AG04450 (cell line): ENCODE measurements at regions not wholly inside any gene's neighbourhood (a gene's known extent, or its start where the extent isn't known, plus 50 kb on each side); places are given as distances from the start of the nearest gene placed in this dataset.
"Not testable (repeated sequence)": the region's sequence is repeated elsewhere in the genome, so short reads cannot be mapped to it uniquely, and the experiment has no call there.

Source experiments
- CTCF ChIA-PET: fragments of 300-600, 350-600 bp; formaldehyde crosslinking; extraction: SDS; loops from one replicate; lab custom pipeline; 2022; ENCODE audit warnings: antibody characterized with exemption, inconsistent platforms; lab: Charles Lee
- POLR2A ChIA-PET: fragments of 350-600 bp; formaldehyde crosslinking; extraction: SDS; loops from one replicate; lab custom pipeline; 2021; ENCODE audit warnings: antibody characterized with exemption, inconsistent platforms; lab: Yijun Ruan, JAX
- DNase-seq: peaks from one replicate; pipeline ENCODE4 v3.0.0-alpha.2; 2011; ENCODE audit warnings: low read depth, low spot score
- H3K27ac ChIP-seq: one replicate; pipeline ENCODE4 v1.5.1; 2012; ENCODE audit warnings: low read depth, low read length, control low read depth
- H3K27me3 ChIP-seq: one replicate; pipeline ENCODE4 v1.6.0; 2012; ENCODE audit warnings: low read length; ENCODE audit not compliant: control insufficient read depth, insufficient read depth
- H3K4me3 ChIP-seq: 2 replicates; pipeline ENCODE4 v1.5.1; 2011; ENCODE audit warnings: mild to moderate bottlenecking, low read depth, low read length, control low read depth
- H3K9me3 ChIP-seq: 2 replicates; pipeline ENCODE4 v1.5.1; 2012; ENCODE audit warnings: low read length; ENCODE audit not compliant: control insufficient read depth, insufficient read depth
- CTCF ChIP-seq: IDR thresholded peaks from 2 replicates; pipeline ENCODE4 v1.5.1; 2011; ENCODE audit warnings: low read depth, low read length, control low read depth, inconsistent platforms

GRCh38 chr6:103313432-103313831 lies 1546.3 kb downstream of the HACE1 start:
- ChIA-PET POLR2A (no interaction called here), CTCF (no interaction called here)
- DNase-seq, result no peak
- H3K4me3 ChIP-seq, result no peak overlapping the region
- H3K27me3 ChIP-seq, result no peaks in the 10 kb centered on the region
- TF ChIP-seq CTCF, result no peak
- H3K27ac ChIP-seq, result no peak overlapping the region
- H3K9me3 ChIP-seq, result peaks cover 19% of the 10 kb centered on the region; the same call in 1 of the 2 replicates

- H3K27me3 ChIP-seq, H3K4me3 ChIP-seq, H3K9me3 ChIP-seq, DNase-seq, CTCF ChIA-PET, POLR2A ChIA-PET, H3K27ac ChIP-seq: not testable (repeated sequence)
These were observed 1565.3 kb downstream of the HACE1 start for GRCh38 chr6:103294376-103294775.

GRCh38 chr6:103284835-103285234 lies 1574.9 kb downstream of the HACE1 start:
- DNase-seq, result no peak
- no peak for TF ChIP-seq CTCF
- H3K27ac ChIP-seq, result no peak overlapping the region
- H3K9me3 ChIP-seq, result peaks cover 2% of the 10 kb centered on the region; the same call in 1 of the 2 replicates
- ChIA-PET POLR2A (no interaction called here), CTCF (no interaction called here)
- H3K27me3 ChIP-seq, result no peaks in the 10 kb centered on the region
- no peak overlapping the region for H3K4me3 ChIP-seq

GRCh38 chr6:103280417-103280816 lies 1579.3 kb downstream of the HACE1 start:
- no peak for DNase-seq
- TF ChIP-seq CTCF, result no peak
- no peak overlapping the region for H3K27ac ChIP-seq
- H3K9me3 ChIP-seq, result peaks cover 5% of the 10 kb centered on the region; the same call in 1 of the 2 replicates
- ChIA-PET CTCF (no interaction called here), POLR2A (no interaction called here)
- H3K27me3 ChIP-seq, result no peaks in the 10 kb centered on the region
- H3K4me3 ChIP-seq, result no peak overlapping the region

- Histone ChIP-seq H3K27ac (no peak overlapping the region), H3K4me3 (no peak overlapping the region), H3K27me3 (no peaks in the 10 kb centered on the region), H3K9me3 (peaks cover 5% of the 10 kb centered on the region; the same call in 1 of the 2 replicates)
- ChIA-PET CTCF (no interaction called here), POLR2A (no interaction called here)
- TF ChIP-seq CTCF, result no peak
- no peak for DNase-seq
These were observed 1581.8 kb downstream of the HACE1 start for GRCh38 chr6:103277936-103278335.

GRCh38 chr6:103273048-103273447 lies 1586.7 kb downstream of the HACE1 start:
- POLR2A ChIA-PET, result no interaction called here
- CTCF ChIA-PET, result no interaction called here
- Histone ChIP-seq H3K4me3 (no peak overlapping the region), H3K9me3 (no peaks in the 10 kb centered on the region), H3K27me3 (no peaks in the 10 kb centered on the region), H3K27ac (no peak overlapping the region)
- TF ChIP-seq CTCF, result no peak
- no peak for DNase-seq
